Ascending aorta (tissue), 2 donors: ENCODE measurements at regions not wholly inside any gene's neighbourhood (a gene's known extent, or its start where the extent isn't known, plus 50 kb on each side); places are given as distances from the start of the nearest gene placed in this dataset.
"Not testable (repeated sequence)": the region's sequence is repeated elsewhere in the genome, so short reads cannot be mapped to it uniquely, and the experiment has no call there.

Source experiments
- DNase-seq, 2 donors: peaks; one replicate each; pipeline ENCODE4 v3.0.0-alpha.2; 2019; ENCODE audit warnings: low spot score in 2 of 2
- H3K27ac ChIP-seq, 2 donors: fragments of 200-600 bp; sonication (generic); one replicate each; pipeline ENCODE4 v1.5.1; 2016 to 2017; ENCODE audit warnings: mild to moderate bottlenecking in 1 of 2
- H3K27me3 ChIP-seq: fragments of 200-600 bp; sonication (generic); one replicate; pipeline ENCODE4 v1.5.1; 2017
- H3K36me3 ChIP-seq, 2 donors: fragments of 200-600 bp; sonication (generic); one replicate each; pipeline ENCODE4 v1.5.1; 2016
- H3K4me1 ChIP-seq, 2 donors: fragments of 200-600 bp; sonication (generic); one replicate each; pipeline ENCODE4 v1.5.1; 2016 to 2017; ENCODE audit warnings: mild to moderate bottlenecking in 1 of 2
- H3K4me3 ChIP-seq, 2 donors: fragments of 200-600 bp; sonication (generic); one replicate each; pipeline ENCODE4 v1.5.1; 2016 to 2017; ENCODE audit warnings: mild to moderate bottlenecking in 1 of 2
- H3K9me3 ChIP-seq, 2 donors: fragments of 200-600 bp; sonication (generic); one replicate each; pipeline ENCODE4 v1.5.1; 2016
- intact Hi-C: fragments of 100-400 bp; cut with DNase I; formaldehyde crosslinking; loops from one replicate; pipeline ENCODE4 v1.15.1; 2023
- TF ChIP-seq, protein P1 (sequence below), 3 experiments: fragments of 200-600 bp in 2 of 3; fragments of 450-650 bp in 1 of 3; sonication (generic) in 2 of 3; IDR thresholded peaks; one replicate each; pipeline ENCODE4 v1.5.1; 2016 to 2019; ENCODE audit warnings: antibody characterized with exemption in 3 of 3, mild to moderate bottlenecking in 1 of 3, moderate library complexity in 1 of 3

DNA sequence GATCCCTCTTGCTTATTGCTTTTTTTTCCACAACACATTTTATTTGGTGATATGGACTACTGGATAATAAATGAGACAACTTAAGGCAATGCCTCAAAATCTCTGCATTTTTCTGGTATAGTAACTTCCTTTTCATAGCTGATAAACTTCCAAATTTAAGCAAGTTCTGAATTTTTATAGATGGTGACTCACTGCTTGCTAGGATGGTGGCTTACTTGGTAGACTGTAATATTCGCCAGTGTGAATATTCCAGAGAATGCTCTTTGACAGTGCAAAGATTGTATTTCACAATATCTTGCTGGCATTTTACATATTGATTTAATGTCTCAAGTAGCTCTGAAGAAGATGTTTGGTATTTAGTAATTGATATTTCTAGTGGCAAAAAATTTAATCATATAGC lies 472.4 kb downstream of the TFEC start:
- Histone ChIP-seq H3K27me3 (no peaks in the 10 kb centered on the region), H3K27ac (no peak overlapping the region), H3K9me3 (no peaks in the 10 kb centered on the region), H3K36me3 (no peaks in the 10 kb centered on the region), H3K4me1 (no peaks in the 10 kb centered on the region), H3K4me3 (no peak overlapping the region)
- DNase-seq, result no peak
- TF ChIP-seq, protein P1, sequence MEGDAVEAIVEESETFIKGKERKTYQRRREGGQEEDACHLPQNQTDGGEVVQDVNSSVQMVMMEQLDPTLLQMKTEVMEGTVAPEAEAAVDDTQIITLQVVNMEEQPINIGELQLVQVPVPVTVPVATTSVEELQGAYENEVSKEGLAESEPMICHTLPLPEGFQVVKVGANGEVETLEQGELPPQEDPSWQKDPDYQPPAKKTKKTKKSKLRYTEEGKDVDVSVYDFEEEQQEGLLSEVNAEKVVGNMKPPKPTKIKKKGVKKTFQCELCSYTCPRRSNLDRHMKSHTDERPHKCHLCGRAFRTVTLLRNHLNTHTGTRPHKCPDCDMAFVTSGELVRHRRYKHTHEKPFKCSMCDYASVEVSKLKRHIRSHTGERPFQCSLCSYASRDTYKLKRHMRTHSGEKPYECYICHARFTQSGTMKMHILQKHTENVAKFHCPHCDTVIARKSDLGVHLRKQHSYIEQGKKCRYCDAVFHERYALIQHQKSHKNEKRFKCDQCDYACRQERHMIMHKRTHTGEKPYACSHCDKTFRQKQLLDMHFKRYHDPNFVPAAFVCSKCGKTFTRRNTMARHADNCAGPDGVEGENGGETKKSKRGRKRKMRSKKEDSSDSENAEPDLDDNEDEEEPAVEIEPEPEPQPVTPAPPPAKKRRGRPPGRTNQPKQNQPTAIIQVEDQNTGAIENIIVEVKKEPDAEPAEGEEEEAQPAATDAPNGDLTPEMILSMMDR (IDR thresholded peaks at IDR 0.05), result no peak
- intact Hi-C loops, result no loop called here

DNA sequence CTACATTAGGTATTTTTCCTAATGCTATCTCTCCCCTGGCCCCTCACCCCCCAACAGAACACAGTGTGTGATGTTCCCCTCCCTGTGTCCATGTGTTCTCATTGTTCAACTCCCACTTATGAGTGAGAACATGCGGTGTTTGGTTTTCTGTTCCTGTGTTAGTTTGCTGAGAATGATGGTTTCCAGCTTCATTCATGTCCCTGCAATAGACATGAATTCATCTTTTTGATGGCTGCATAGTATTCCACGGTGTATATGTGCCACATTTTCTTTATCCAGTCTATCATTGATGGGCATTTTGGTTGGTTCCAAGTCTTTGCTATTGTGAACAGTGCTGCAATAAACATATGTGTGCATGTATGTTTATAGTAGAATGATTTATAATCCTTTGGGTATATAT lies 473.3 kb downstream of the TFEC start:
- DNase-seq, H3K27me3 ChIP-seq, intact Hi-C loops, H3K4me1 ChIP-seq, H3K4me3 ChIP-seq, H3K36me3 ChIP-seq, H3K27ac ChIP-seq, H3K9me3 ChIP-seq: not testable (repeated sequence)

DNA sequence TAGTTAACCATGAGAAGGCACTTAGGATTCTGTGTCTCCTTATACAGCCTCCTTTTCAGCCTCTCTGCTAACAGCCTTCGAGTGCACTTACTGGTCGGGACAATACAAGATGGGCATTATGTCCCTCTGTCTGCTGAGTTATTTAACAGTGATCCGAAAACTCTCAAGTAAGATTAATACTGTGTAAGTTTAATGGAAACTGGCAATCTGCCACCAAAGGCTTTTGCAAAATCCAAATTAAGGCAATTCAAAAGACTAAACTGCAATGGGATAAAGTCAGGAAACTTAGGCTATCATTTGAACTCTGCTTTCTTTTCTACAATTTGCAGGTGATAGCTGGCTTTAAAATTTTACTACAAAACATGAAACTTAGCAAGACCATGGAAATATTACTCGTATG lies 477.8 kb downstream of the TFEC start:
- intact Hi-C loops, result no loop called here
- Histone ChIP-seq H3K36me3 (no peaks in the 10 kb centered on the region), H3K9me3 (no peaks in the 10 kb centered on the region), H3K27ac (no peak overlapping the region), H3K27me3 (no peaks in the 10 kb centered on the region), H3K4me3 (no peak overlapping the region), H3K4me1 (no peaks in the 10 kb centered on the region)
- DNase-seq, result no peak
- TF ChIP-seq, protein P1 (IDR thresholded peaks at IDR 0.05), result no peak

DNA sequence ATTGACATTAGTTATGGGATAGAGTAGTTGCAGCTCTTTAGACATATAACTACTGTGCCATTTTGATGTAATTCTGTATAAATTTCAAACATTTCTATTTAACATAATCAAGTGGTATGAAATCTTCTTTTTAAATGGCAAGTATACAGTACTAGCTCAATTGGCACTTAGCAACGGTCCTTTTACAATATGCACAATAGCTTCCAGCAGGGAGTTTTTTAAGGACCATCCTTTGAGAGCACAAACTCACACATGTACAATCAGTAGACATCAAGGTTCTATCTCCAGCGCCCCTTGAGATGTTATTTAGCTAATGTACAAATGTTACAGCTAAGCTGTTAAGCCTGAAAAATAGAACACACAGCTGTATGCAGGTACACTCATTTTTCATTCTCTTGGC lies 480.7 kb downstream of the TFEC start:
- TF ChIP-seq, protein P1 (IDR thresholded peaks at IDR 0.05), result no peak
- Histone ChIP-seq H3K36me3 (no peaks in the 10 kb centered on the region), H3K4me3 (no peak overlapping the region), H3K4me1 (no peaks in the 10 kb centered on the region), H3K27ac (no peak overlapping the region), H3K27me3 (no peaks in the 10 kb centered on the region), H3K9me3 (no peaks in the 10 kb centered on the region)
- no peak for DNase-seq
- intact Hi-C loops, result no loop called here

DNA sequence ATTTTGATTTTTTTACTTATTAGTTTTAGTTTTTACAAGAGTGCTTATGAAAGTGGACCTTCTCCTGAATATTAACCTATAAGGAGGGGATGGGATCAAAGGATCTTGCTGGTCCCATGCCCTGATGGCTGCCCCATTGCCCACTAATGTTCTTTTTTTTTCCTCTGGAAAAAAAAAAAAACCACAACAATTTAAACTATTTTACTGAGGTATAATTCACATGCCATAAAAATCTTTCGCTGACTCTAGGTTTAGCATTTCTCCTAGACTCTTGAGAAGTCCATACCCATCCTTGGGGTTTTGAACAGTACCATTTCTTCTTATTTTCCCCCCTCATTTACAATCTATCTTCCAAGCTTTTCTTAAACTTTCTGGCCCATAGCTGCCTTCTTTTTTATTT lies 481.8 kb downstream of the TFEC start:
- DNase-seq, result no peak
- no peaks in the 10 kb centered on the region for H3K36me3 ChIP-seq
- TF ChIP-seq, protein P1 (IDR thresholded peaks at IDR 0.05), result no peak
- H3K4me1 ChIP-seq, result no peaks in the 10 kb centered on the region
- H3K27ac ChIP-seq, result no peak overlapping the region
- no peaks in the 10 kb centered on the region for H3K9me3 ChIP-seq
- H3K4me3 ChIP-seq, result no peak overlapping the region
- no peaks in the 10 kb centered on the region for H3K27me3 ChIP-seq
- intact Hi-C loops, result no loop called here

DNA sequence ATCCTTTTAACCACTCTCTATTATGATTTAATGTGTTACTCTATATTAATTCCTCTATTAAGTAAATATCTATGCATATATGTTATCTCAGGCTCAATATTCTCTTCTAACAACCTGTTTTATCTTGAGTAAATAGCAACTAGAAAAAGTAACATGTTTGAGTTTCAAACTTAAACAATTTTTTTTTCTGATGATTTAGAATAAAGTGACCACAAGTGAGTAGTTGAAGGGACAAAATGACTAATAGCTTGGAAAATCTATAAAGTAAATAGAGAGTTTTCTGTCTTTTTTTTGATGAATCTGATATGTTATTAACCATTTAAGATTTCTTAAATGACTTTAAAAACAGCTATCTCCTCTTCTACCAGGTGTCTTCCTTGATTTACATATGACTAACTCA lies 483.8 kb downstream of the TFEC start:
- no peaks in the 10 kb centered on the region for H3K4me1 ChIP-seq
- H3K27me3 ChIP-seq, result no peaks in the 10 kb centered on the region
- no peak for DNase-seq
- H3K9me3 ChIP-seq, result no peaks in the 10 kb centered on the region
- TF ChIP-seq, protein P1 (IDR thresholded peaks at IDR 0.05), result no peak
- no peaks in the 10 kb centered on the region for H3K36me3 ChIP-seq
- no peak overlapping the region for H3K27ac ChIP-seq
- H3K4me3 ChIP-seq, result no peak overlapping the region
- intact Hi-C loops, result no loop called here
